Breast epithelium (tissue), 3 donors: ENCODE measurements at regions not wholly inside any gene's neighbourhood (a gene's known extent, or its start where the extent isn't known, plus 50 kb on each side); places are given as distances from the start of the nearest gene placed in this dataset.

Experiments
- CTCF ChIP-seq, 3 donors: fragments of 450-650 bp; IDR thresholded peaks; one replicate each; pipeline ENCODE4 v1.5.1; 2016 to 2017; ENCODE audit warnings: antibody characterized with exemption in 3 of 3, mild to moderate bottlenecking in 3 of 3, moderate library complexity in 3 of 3
- POLR2AphosphoS5 ChIP-seq, 3 donors: sonication (generic); formaldehyde crosslinking; IDR thresholded peaks; one replicate each; pipeline ENCODE4 v1.6.1; 2017; ENCODE audit warnings: antibody characterized with exemption in 3 of 3

DNA sequence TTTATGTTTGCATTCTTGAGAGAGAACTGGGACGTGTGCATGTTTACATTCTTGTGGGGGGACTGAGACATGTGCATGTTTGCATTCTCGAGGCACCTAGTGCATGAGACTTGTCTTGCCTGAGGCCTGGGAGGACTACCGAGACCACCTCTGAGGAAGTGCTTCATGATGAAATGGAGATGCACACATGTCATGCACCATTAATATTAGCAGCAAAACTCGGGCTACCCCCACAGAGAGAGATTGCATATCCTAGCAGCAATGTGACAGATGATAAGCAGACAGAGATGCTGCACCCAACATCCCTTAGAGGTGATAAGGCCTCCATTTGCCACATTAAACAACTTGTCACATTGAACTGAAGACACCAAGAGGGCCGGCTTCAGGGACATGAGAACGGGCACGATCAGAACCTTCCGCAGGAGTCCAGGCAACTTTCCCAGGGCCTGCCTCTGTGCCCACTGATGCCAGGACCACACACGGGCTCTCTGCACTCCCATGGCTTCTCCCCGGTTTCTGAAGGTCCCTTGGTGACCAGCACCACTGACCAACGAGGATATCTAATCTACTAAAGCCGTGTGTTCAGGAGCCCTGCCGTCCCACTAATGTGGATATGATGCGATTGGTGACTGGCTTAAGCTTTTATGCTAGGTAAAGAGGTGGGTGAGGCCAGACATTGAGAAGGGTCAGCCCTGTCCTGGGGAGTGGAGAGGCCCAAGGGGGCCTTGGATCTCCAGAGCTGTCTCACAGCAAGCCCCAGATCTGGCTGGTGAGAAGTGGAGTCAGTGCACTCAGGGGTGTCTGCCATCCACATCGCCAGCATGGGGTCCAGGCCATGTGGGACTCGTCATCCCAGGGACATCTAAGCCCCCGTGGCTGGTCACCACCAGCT is 208.3 kb downstream of the NDUFA10 start:
- TF ChIP-seq POLR2AphosphoS5 (IDR thresholded peaks at IDR 0.05) (no peak), CTCF (IDR thresholded peaks at IDR 0.05) (no peak)
